ENCODE measurements at regions not wholly inside any gene's neighbourhood (a gene's known extent, or its start where the extent isn't known, plus 50 kb on each side); places are given as distances from the start of the nearest gene placed in this dataset.
A peak's percentile ranks its signal among the peaks of the same experiment; 100 is the strongest.

DNA sequence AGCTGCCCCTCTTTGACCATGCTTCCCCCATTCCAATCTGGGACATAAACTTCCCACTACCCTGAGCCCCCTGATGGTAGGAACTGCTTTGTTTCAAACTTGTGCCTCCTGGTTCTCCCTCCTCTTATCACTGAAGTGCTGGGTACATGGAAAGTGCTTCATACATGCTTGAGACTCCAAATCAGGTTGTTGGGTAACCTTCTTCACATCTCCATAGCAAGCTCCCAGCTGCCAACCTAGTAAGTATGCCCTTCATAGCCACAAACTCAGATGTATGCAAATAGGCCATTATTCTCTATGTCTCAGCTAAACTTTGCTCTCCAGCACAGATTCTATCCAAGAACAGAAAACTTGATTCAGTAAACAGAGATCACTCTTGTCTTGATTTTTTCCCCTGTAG, 310.6 kb upstream of the IRX3 start:
- H3K27me3 ChIP-seq, result peaks cover 0 to 49% (median 0%) of the 10 kb centered on the region in 4 donors
- H3K9me3 ChIP-seq, result peaks cover 0 to 18% (median 12%) of the 10 kb centered on the region in 4 donors
- no peak for TF ChIP-seq POLR2A (IDR thresholded peaks at IDR 0.05; ENCODE audit: low read depth)
- TF ChIP-seq EP300 (IDR thresholded peaks at IDR 0.05), result no peak
- TF ChIP-seq, protein P1, sequence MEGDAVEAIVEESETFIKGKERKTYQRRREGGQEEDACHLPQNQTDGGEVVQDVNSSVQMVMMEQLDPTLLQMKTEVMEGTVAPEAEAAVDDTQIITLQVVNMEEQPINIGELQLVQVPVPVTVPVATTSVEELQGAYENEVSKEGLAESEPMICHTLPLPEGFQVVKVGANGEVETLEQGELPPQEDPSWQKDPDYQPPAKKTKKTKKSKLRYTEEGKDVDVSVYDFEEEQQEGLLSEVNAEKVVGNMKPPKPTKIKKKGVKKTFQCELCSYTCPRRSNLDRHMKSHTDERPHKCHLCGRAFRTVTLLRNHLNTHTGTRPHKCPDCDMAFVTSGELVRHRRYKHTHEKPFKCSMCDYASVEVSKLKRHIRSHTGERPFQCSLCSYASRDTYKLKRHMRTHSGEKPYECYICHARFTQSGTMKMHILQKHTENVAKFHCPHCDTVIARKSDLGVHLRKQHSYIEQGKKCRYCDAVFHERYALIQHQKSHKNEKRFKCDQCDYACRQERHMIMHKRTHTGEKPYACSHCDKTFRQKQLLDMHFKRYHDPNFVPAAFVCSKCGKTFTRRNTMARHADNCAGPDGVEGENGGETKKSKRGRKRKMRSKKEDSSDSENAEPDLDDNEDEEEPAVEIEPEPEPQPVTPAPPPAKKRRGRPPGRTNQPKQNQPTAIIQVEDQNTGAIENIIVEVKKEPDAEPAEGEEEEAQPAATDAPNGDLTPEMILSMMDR (IDR thresholded peaks at IDR 0.05), result no peak
- TF ChIP-seq POLR2AphosphoS5 (IDR thresholded peaks at IDR 0.05), result no peak
- intact Hi-C loops (cut with DNase I), result no loop called here
- H3K27ac ChIP-seq (replicated peaks in 1 of 4), result no peak overlapping the region
- no peaks in the 10 kb centered on the region for H3K4me1 ChIP-seq
- DNase-seq (ENCODE audit: extremely low spot score), result peak; percentile 79
- no peaks in the 10 kb centered on the region for H3K36me3 ChIP-seq
- no peak overlapping the region for H3K4me3 ChIP-seq

DNA sequence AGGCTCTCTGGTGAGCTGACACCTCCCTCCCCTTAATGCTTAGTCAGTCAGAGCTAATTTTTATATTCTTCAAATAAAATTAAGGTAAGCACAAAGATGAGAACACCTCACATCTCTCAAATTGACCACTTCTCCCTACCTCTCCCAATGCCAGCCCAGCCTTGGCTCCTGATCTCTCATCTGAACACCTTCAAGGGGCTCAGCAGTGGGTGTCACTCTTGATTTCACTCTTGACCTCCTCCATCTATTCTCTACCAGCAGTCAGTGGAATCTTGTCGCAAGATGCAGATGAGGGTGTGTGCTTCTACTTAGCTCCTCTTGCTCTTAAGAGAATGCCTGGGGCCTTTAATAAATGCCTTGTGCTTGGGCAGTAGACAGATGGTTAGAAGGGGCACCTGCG, 309.0 kb upstream of the IRX3 start:
- no peak overlapping the region for H3K27ac ChIP-seq (replicated peaks in 1 of 4)
- WGBS, result 50% methylated on average over 2 of the region's 2 CpGs
- H3K36me3 ChIP-seq, result no peaks in the 10 kb centered on the region
- peak; percentile 84 for DNase-seq (ENCODE audit: extremely low spot score)
- intact Hi-C loops (cut with DNase I), result no loop called here
- H3K9me3 ChIP-seq, result peaks cover 0 to 5% (median 3%) of the 10 kb centered on the region in 4 donors
- peaks cover 0 to 48% (median 0%) of the 10 kb centered on the region in 4 donors for H3K27me3 ChIP-seq
- H3K4me3 ChIP-seq, result no peak overlapping the region
- no peak for TF ChIP-seq POLR2AphosphoS5 (IDR thresholded peaks at IDR 0.05)
- no peaks in the 10 kb centered on the region for H3K4me1 ChIP-seq

DNA sequence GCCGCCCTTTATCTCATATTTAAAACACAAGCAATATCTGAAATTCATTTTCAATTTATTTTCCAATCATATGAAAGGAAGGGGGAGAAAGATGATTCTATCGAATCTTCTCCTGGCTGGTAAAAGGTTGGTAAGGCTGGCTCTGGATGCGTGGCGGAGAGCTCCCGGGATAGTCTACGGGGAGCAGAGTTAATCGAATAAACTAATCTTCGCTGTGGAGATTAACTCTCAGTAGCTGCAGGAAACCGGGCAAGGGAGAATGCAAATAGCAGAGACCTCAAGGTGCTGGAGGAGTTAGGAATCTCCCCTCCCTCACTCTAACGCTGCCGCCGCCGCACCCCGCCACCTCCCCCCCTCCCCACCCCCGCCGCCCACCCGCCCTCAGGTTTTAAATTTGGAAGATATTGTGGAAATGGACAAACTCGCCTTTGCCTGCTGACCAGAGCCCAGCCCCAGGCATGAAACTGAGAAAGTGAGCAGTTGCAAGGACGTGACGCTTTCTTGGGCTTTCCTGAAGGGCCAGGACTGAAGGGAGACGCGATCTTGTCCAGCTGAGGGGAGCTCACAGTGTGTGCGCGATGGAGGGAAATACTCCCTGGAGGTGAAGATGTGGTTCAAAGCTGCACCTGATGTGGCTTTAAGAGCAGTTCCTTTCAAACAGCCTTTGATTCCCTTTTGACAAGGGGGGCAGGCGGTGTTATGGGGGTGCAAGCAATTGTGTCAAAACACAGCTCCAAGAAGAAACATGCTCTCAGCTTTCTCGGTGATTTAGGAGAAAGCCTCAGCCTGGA, 308.2 kb upstream of the IRX3 start:
- intact Hi-C loops (cut with DNase I), result no loop called here
- Histone ChIP-seq H3K4me1 (no peaks in the 10 kb centered on the region), H3K9me3 (no peaks in the 10 kb centered on the region), H3K4me3 (no peak overlapping the region), H3K27ac (replicated peaks in 1 of 4) (no peak overlapping the region), H3K27me3 (peaks cover 0 to 48% (median 0%) of the 10 kb centered on the region in 4 donors), H3K36me3 (no peaks in the 10 kb centered on the region)
- peak; percentile 74 for DNase-seq (ENCODE audit: extremely low spot score)
- WGBS, result 16% methylated on average over 21 of the region's 26 CpGs
- TF ChIP-seq, protein P1 (IDR thresholded peaks at IDR 0.05), result no peak
- no peak for TF ChIP-seq POLR2AphosphoS5 (IDR thresholded peaks at IDR 0.05)
- no peak for TF ChIP-seq EP300 (IDR thresholded peaks at IDR 0.05)
- no peak for TF ChIP-seq POLR2A (IDR thresholded peaks at IDR 0.05; ENCODE audit: low read depth)

DNA sequence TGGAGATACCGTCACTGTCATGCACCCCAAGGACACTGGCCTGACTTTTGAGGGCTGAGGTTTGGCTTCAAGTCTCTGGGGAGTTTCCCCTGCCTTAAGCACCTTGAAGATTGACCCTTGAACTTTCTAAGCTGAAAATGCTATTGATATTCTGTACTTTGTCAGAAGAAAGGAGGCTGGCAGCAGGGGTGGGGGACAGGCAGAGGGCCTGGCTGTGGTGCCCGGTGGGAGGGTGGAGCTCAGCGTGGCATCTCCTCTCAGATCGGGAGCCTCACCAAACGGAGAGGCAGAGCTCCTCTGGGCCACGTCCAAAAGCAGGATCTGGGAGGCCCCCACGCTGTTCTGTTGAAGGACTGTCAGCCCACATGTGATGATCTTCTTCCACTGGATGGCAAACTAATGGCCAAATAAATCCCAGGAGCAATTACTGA, 305.2 kb upstream of the IRX3 start:
- H3K36me3 ChIP-seq, result no peaks in the 10 kb centered on the region
- H3K9me3 ChIP-seq, result no peaks in the 10 kb centered on the region
- peak; percentile 70 for DNase-seq (ENCODE audit: extremely low spot score)
- no peak overlapping the region for H3K4me3 ChIP-seq
- TF ChIP-seq POLR2A (IDR thresholded peaks at IDR 0.05; ENCODE audit: low read depth), result no peak
- TF ChIP-seq, protein P1 (IDR thresholded peaks at IDR 0.05), result no peak
- no peak for TF ChIP-seq POLR2AphosphoS5 (IDR thresholded peaks at IDR 0.05)
- TF ChIP-seq EP300 (IDR thresholded peaks at IDR 0.05), result no peak
- intact Hi-C loops (cut with DNase I), result no loop called here
- H3K4me1 ChIP-seq, result no peaks in the 10 kb centered on the region
- 40% methylated on average over 4 of the region's 7 CpGs for WGBS
- no peak overlapping the region for H3K27ac ChIP-seq (replicated peaks in 1 of 4)
- peaks cover 0 to 37% (median 0%) of the 10 kb centered on the region in 4 donors for H3K27me3 ChIP-seq

DNA sequence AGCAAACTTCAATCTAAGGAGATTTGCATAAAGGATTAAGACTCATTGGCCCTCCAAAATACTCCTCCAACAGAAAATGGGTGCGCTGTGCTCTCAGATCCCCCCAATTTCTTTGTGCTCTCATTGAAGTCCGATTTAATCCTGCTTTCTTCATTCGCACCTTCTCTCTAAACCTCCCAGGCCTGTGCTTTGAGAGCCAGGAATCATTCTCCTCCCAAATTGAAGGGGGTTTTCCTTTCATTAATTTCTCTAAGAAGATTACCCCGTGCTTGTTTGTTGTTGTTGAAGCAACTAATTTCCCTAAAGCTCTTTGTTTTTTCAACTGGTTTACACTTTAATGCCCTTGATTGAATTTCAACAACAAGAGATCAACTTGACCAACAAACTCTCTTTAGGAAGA, 304.2 kb upstream of the IRX3 start:
- 67% methylated on average over 4 of the region's 4 CpGs for WGBS
- no peaks in the 10 kb centered on the region for H3K4me1 ChIP-seq
- TF ChIP-seq POLR2AphosphoS5 (IDR thresholded peaks at IDR 0.05) (no peak), EP300 (IDR thresholded peaks at IDR 0.05) (no peak), POLR2A (IDR thresholded peaks at IDR 0.05; ENCODE audit: low read depth) (no peak)
- TF ChIP-seq, protein P1 (IDR thresholded peaks at IDR 0.05), result no peak
- H3K27ac ChIP-seq (replicated peaks in 1 of 4), result no peak overlapping the region
- H3K9me3 ChIP-seq, result no peaks in the 10 kb centered on the region
- intact Hi-C loops (cut with DNase I), result no loop called here
- H3K4me3 ChIP-seq, result no peak overlapping the region
- H3K27me3 ChIP-seq, result peaks cover 0 to 27% (median 0%) of the 10 kb centered on the region in 4 donors
- peak; percentile 62 for DNase-seq (ENCODE audit: extremely low spot score)
- H3K36me3 ChIP-seq, result no peaks in the 10 kb centered on the region
